ENCODE measurements at regions not wholly inside any gene's neighbourhood (a gene's known extent, or its start where the extent isn't known, plus 50 kb on each side); places are given as distances from the start of the nearest gene placed in this dataset.

GRCh38 chr2:47232738-47233415 lies 56.6 kb upstream of the CALM2 start:
- no peak for TF ChIP-seq CTCF (IDR thresholded peaks at IDR 0.05)
- TF ChIP-seq POLR2A (IDR thresholded peaks at IDR 0.05) = no peak
